NOMO-1 treated with dmso at 0.1 percent for 144 hours (cell line): ENCODE measurements at regions not wholly inside any gene's neighbourhood (a gene's known extent, or its start where the extent isn't known, plus 50 kb on each side); places are given as distances from the start of the nearest gene placed in this dataset.
A peak's percentile ranks its signal among the peaks of the same experiment; 100 is the strongest.
"Not testable (repeated sequence)": the region's sequence is repeated elsewhere in the genome, so short reads cannot be mapped to it uniquely, and the experiment has no call there.

Experiments used
- DNase-seq: peaks from one replicate; lab custom pipeline; 2025; ENCODE audit not compliant: unreplicated experiment; lab: John Stamatoyannopoulos, UW

DNA sequence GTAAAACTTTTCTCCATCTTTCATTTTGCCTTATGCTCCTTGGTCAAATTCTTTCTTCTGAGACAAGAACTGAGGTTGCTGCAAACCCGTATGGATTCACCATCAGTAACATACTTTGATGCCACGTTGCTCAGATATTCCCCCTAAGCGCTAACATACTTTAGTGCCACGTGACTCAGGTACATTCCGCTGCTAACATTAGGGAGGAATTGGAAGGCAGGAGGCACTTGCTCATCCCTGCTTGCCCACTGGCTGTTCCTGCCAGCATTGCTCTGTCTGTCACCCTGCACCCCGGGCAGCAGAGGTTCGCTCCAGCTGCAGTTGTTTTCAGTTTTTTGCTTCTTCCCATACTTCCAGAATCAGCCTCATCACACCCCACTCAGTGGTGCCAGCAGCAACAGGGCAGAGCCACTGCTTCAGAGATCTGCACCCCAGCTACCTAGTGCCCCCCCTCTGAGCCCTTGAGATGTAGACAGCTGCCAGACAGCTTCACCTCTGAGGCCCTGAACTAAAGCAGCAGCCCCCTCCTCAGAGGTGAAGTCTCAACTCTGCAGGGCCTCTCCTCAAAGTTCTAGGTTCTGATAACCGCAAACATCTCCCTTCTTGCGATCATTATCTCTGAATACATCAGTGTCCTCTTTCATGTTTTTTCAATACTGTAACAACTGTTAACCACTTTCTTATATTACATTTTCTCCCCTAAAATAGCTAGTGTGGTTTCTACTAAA lies 228.0 kb upstream of the KIF2A start:
- no peak for DNase-seq

GRCh38 chr5:62082370-62082801 lies 223.6 kb upstream of the KIF2A start:
- peak; percentile 63 for DNase-seq

- no peak for DNase-seq
Measured at GRCh38 chr5:62083247-62083646, 222.8 kb upstream of the KIF2A start.

DNA sequence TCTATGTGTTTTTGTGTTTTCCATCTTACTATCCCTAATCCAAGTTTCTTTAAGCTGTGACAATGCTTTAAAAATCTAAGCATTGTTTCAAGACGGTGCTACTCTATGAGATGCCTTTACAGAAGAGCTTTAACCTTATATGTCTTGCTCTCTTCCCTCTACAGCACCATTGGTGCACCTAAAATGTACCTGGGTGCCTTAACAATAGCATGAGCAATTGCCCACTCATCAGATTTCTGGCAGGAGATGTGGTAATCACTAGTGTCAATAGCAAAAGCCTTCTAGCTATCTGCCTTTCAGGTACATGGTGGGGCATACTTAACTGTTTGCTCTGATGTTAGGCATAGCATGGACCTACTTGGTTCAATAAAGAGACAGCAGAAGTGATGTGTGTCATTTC lies 222.3 kb upstream of the KIF2A start:
- no peak for DNase-seq

DNA sequence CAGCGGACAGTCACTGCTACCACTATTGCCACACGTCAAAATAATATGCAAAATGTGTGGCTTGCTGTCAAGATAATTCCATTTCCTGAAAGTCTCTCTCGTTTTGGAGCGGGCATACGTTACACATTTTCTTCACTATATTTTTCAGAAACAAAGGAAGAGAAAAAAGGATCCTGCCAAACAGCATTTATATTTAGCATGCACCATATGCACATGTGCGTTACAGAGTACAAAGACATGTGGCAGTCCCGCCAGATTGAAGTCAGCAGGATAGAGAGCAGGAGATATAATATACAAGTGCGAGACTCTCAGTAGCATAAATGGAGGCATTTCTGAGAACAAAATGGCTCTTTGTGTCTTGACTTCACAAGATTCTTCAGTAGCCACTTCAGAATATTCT lies 221.6 kb upstream of the KIF2A start:
- no peak for DNase-seq

GRCh38 chr5:62090953-62091352 lies 215.1 kb upstream of the KIF2A start:
- DNase-seq: no peak

- DNase-seq: no peak
Measured at GRCh38 chr5:62093411-62093810, 212.6 kb upstream of the KIF2A start.

- DNase-seq: no peak
Measured at GRCh38 chr5:62093976-62094375, 212.0 kb upstream of the KIF2A start.

GRCh38 chr5:62097361-62097760 lies 208.6 kb upstream of the KIF2A start:
- DNase-seq: no peak

- DNase-seq: no peak
Measured at GRCh38 chr5:62100201-62100600, 205.8 kb upstream of the KIF2A start.

DNA sequence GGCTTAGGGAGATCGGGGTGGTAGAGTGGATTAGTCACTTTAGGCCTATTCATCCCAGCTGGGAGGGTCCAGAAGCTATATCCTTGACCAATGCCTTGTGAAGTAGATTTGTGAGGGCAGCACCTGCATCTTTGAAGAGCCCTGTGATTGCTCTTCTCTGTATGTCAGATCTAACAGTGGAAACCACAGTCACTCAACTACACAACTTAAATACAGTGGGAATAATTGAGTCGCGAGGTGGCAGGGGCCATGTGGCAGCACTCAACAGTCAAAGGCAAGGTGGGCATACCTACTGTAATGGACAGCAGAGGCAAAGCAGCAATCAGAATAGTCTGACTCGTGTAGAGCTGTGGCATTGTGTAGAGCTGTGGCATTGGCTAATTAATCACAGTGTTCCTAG lies 202.1 kb upstream of the KIF2A start:
- DNase-seq: not testable (repeated sequence)

DNA sequence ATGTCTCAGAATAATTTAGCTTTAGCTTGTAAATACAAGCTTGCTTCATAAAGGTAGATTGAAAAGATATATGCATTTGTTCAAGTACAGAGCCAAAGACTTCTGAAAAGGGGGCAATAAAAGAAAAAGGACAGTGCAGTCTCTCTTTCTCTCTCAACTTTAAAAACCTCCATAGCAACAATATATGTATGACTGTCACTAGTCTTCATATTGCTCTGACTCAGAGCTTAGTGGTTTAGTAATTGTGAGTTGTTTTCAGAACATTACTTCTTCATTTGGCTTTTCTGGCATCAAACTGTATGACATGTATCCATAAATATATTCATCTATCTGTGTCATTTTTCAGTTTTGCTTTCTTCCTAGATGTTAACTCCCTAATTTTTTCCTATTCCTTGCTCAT lies 194.6 kb upstream of the KIF2A start:
- DNase-seq: no peak

GRCh38 chr5:62112689-62113228 lies 193.2 kb upstream of the KIF2A start:
- DNase-seq: no peak

DNA sequence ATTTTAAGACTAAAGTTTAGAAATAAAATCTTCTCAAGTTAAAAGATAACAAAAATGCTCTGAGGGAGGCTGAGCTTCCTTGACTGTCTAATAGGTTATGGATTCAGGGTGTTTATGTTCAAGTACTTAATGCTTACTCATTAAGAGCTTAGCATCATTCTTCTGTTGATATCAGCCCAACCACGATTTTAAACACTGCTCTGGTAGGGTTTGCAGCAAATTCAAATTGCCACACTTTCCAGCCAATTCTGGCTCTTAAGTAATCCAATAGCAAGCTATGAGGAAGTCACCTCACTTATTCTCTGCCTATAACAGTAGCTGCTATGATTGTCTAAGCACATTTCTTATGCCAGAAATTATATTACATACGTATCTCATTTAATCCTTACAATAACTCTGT lies 191.0 kb upstream of the KIF2A start:
- no peak for DNase-seq

GRCh38 chr5:62124266-62124665 lies 181.7 kb upstream of the KIF2A start:
- DNase-seq: no peak

GRCh38 chr5:62126090-62126489 lies 179.9 kb upstream of the KIF2A start:
- no peak for DNase-seq

DNA sequence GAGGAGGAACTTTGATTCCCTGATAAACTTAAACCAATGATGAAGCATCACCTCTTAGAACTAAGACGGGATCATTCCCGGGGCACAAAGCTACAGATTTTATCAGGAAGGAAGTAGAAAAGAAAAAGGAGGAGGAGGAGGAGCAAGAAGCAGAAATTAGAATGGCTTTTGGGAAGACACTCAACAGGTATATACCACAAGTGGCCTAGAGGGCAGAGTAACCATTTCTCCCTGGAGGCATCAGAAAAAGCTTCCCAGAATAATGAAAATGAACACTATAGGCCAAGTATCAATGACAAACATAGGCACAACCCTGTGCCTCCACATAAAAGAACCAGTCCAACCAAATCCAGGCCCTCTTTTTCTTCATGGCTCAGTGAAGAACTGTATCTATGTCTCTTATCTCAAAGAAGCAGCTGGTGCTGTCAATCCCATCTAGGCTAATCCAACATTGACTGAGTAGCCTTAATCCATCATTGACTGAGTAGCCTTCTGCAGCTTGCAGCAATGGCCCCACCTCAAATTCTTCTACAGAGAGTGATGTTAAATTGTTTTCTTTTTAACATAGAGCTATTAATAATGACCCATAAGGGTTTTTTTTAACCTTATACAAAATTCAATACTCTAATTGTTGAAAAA lies 178.8 kb upstream of the KIF2A start:
- DNase-seq: no peak

GRCh38 chr5:62130107-62130506 lies 175.9 kb upstream of the KIF2A start:
- DNase-seq: no peak

GRCh38 chr5:62132276-62132675 lies 173.7 kb upstream of the KIF2A start:
- no peak for DNase-seq

DNA sequence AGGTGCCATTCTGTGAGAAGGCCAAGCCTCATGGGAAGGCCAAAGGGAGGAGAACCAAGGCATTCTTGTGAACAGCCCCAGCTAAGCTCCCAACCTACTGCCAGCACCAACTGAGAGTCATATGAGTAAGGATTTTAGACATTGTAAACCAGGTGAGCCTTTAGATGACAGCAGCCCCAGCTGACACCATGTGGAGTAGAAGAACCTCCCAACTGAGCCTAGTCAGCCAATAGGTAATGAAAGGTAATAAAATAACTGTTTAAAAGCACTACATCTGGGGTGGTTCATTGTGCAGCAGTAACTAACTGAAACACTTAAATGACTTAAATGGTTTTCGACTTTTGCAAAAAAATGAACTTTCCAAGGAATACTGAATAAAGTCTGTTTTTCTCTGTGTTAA lies 172.6 kb upstream of the KIF2A start:
- DNase-seq: no peak

DNA sequence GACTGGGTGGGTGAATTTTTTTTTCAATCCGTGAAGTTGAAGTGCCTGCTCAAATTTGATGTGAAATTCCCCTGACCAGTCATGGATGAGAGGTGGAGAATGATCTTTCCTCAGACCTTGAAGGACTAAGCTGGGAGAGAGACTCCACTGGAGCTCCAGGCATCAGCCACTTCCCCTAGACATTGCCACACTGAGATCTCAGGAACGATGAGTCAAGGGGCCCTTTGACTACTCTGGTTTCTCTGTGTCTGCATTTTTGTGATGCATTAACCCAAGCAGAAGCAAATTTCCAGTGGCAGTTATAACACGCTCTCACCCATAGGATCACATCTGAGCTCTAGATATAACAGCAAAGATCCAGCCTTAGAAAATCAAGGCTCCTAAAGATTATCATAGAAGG lies 171.2 kb upstream of the KIF2A start:
- DNase-seq: peak; percentile 25

DNA sequence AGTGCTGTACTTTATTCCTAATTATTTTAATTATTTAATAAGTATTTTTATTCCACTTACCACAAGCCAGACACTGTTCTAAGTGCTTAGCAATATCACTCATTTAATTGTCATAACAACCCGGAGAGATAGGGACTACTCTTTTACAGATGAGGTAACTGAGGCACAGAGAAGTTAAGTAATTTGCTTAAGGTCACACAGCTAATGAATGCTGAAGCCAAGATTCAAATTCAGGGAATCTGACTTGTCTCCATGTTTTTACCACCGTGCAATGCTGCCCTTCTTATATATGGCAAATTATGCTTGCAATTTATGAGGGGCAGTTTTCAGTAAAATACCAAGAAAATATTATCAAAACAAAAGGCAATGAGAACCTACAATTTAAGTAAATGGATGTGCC lies 168.4 kb upstream of the KIF2A start:
- no peak for DNase-seq

- no peak for DNase-seq
Measured at GRCh38 chr5:62138607-62139006, 167.4 kb upstream of the KIF2A start.
